Fibroblast of peridontal ligament (primary cell): ENCODE measurements at regions not wholly inside any gene's neighbourhood (a gene's known extent, or its start where the extent isn't known, plus 50 kb on each side); places are given as distances from the start of the nearest gene placed in this dataset.

ENCODE experiments used
- DNase-seq: peaks from one replicate; pipeline ENCODE4 v3.0.0-alpha.2; 2010; ENCODE audit errors: extremely low read depth

- no peak for DNase-seq
Measured at GRCh38 chr17:71681427-71682173, 439.2 kb upstream of the SOX9 start.

- no peak for DNase-seq
Measured at GRCh38 chr17:71682174-71682494, 438.7 kb upstream of the SOX9 start.

GRCh38 chr17:71689782-71690181, 431.0 kb upstream of the SOX9 start:
- no peak for DNase-seq

- DNase-seq: no peak
Measured at GRCh38 chr17:71699907-71700306, 420.9 kb upstream of the SOX9 start.

- DNase-seq: no peak
Measured at GRCh38 chr17:71703701-71704100, 417.1 kb upstream of the SOX9 start.

- peak; percentile 91 for DNase-seq
Measured at GRCh38 chr17:71709271-71709890, 411.4 kb upstream of the SOX9 start.

- DNase-seq: peak; percentile 89
Measured at GRCh38 chr17:71709946-71710345, 410.9 kb upstream of the SOX9 start.

- peak; percentile 54 for DNase-seq
Measured at GRCh38 chr17:71710816-71711215, 410.0 kb upstream of the SOX9 start.

GRCh38 chr17:71713846-71714245, 407.0 kb upstream of the SOX9 start:
- no peak for DNase-seq

GRCh38 chr17:71724339-71724738, 396.5 kb upstream of the SOX9 start:
- no peak for DNase-seq

GRCh38 chr17:71725811-71726210, 395.0 kb upstream of the SOX9 start:
- DNase-seq: no peak

- peak; percentile 6 for DNase-seq
Measured at GRCh38 chr17:71726341-71726740, 394.5 kb upstream of the SOX9 start.

- DNase-seq: no peak
Measured at GRCh38 chr17:71727292-71727691, 393.5 kb upstream of the SOX9 start.

GRCh38 chr17:71727723-71728122, 393.1 kb upstream of the SOX9 start:
- no peak for DNase-seq

GRCh38 chr17:71730871-71731270, 389.9 kb upstream of the SOX9 start:
- no peak for DNase-seq

- no peak for DNase-seq
Measured at GRCh38 chr17:71735893-71736292, 384.9 kb upstream of the SOX9 start.

GRCh38 chr17:71740866-71741265, 380.0 kb upstream of the SOX9 start:
- DNase-seq: no peak

- no peak for DNase-seq
Measured at GRCh38 chr17:71741836-71742235, 379.0 kb upstream of the SOX9 start.

GRCh38 chr17:71748872-71749271, 371.9 kb upstream of the SOX9 start:
- no peak for DNase-seq

GRCh38 chr17:71753070-71753469, 367.8 kb upstream of the SOX9 start:
- DNase-seq: no peak

GRCh38 chr17:71757156-71757555, 363.7 kb upstream of the SOX9 start:
- DNase-seq: peak; percentile 11

- DNase-seq: no peak
Measured at GRCh38 chr17:71757956-71758355, 362.9 kb upstream of the SOX9 start.

- DNase-seq: peak; percentile 45
Measured at GRCh38 chr17:71759422-71760060, 361.3 kb upstream of the SOX9 start.
